GM10248 (cell line): ENCODE measurements at regions not wholly inside any gene's neighbourhood (a gene's known extent, or its start where the extent isn't known, plus 50 kb on each side); places are given as distances from the start of the nearest gene placed in this dataset.

Experiments used
- CTCF ChIA-PET: fragments of 300-600 bp; sonication (Branson Sonifier 250); formaldehyde crosslinking; extraction: SDS; loops from one replicate; lab custom pipeline; 2021; ENCODE audit warnings: antibody characterized with exemption; lab: Yijun Ruan, JAX
- POLR2A ChIA-PET: fragments of 350-650 bp; sonication (Branson Sonifier 250); formaldehyde crosslinking; extraction: SDS; loops from one replicate; lab custom pipeline; 2020; ENCODE audit warnings: antibody characterized with exemption; lab: Yijun Ruan, JAX
- DNase-seq: peaks from one replicate; pipeline ENCODE4 v3.0.0; 2012; ENCODE audit errors: extremely low spot score
- CTCF ChIP-seq: IDR thresholded peaks from 2 replicates; pipeline ENCODE4 v1.5.1; 2012; ENCODE audit warnings: mild to moderate bottlenecking, low read depth; ENCODE audit errors: extremely low read depth, missing control alignments, control extremely low read depth

- ChIA-PET POLR2A (no interaction called here), CTCF (no interaction called here)
- no peak for DNase-seq
- TF ChIP-seq CTCF = no peak
These were observed 245.8 kb downstream of the SPATA31D1 start for GRCh38 chr9:82234160-82234943.

- POLR2A ChIA-PET = no interaction called here
- DNase-seq = no peak
- no peak for TF ChIP-seq CTCF
- CTCF ChIA-PET = interaction anchor here (1.2 kb wide), 1 partner anchor 18 kb away, joined by 3 read pairs; no protein-coding TSS in a partner anchor
These were observed 253.9 kb downstream of the SPATA31D1 start for GRCh38 chr9:82242285-82242963.

- no peak for TF ChIP-seq CTCF
- ChIA-PET CTCF (interaction anchor here (1.4 kb wide), 1 partner anchor 12 kb away, joined by 4 read pairs; no protein-coding TSS in a partner anchor), POLR2A (no interaction called here)
- DNase-seq = no peak
These were observed 258.7 kb downstream of the SPATA31D1 start for GRCh38 chr9:82247318-82247717.

GRCh38 chr9:82252116-82252515 is 263.5 kb downstream of the SPATA31D1 start:
- ChIA-PET POLR2A (no interaction called here), CTCF (no interaction called here)
- no peak for TF ChIP-seq CTCF
- DNase-seq = no peak

- no peak for TF ChIP-seq CTCF
- ChIA-PET CTCF (interaction anchor here (0.8 kb wide), 1 partner anchor 10 kb away, joined by 3 read pairs; no protein-coding TSS in a partner anchor), POLR2A (no interaction called here)
- DNase-seq = no peak
These were observed 266.2 kb downstream of the SPATA31D1 start for GRCh38 chr9:82254646-82255367.
